GM21619 (cell line): ENCODE measurements at regions not wholly inside any gene's neighbourhood (a gene's known extent, or its start where the extent isn't known, plus 50 kb on each side); places are given as distances from the start of the nearest gene placed in this dataset.

ENCODE experiments used
- ATAC-seq: cut with Tn5 transposase; IDR thresholded peaks from one replicate; pipeline ENCODE4 v1.9.1; 2021; ENCODE audit not compliant: unreplicated experiment

DNA sequence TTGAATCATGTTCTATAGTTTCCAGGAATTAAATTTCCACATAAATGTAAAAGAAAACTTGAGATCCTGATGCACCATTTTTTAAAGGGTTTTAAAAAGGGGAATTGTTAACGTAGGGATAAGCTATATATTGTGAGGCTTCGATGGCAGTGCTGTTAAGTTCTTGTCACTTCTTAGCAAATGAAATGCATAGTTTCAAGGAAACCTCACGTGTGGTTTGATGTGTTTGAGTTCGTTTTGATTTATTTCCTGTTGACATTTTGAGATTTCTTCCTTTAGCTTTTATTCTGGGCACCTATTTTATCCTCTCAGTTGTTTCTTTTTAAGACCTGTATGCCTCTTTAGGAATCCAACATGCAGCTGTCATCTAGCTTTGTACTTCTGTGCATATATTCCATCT is 301.0 kb downstream of the DOCK8 start:
- ATAC-seq = no peak

DNA sequence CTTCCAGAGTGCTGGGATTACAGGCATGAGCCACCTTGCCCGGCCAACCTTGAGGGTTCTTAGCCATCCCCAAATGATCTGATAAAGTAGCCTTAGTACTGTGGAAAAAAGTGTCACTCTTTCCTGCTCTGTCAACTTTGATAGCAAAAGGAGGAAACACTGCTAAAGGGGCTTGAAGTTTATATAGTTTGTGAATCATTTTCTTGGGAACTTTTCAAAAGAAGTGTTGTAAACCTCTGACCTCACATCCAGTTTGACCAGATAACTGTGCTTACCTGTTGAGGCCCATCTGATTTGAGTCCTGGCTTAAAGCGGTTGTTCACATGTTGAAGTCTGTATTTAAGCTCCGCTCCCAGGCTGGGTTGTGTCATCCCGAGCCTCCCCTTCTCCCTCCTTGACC is 303.3 kb downstream of the DOCK8 start:
- ATAC-seq = no peak

DNA sequence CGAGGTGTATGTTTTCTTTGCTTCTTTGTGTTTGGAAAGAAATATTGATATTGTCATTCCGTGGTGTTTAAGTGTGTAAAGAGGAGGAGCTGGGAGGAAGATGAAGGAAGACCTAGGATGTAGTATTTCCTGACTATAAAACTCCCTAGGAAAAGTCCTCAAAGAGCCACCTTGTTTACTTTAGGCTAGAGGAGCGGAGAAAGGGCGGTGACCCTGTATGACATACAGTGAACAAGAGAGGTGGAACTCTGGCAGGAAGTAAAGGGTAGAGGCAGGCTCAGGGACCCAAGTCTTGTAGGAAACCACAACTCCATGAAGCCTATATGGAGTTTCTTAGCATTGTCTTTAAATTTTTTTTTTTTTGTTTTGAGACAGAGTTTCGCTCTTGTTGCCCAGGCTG is 303.9 kb downstream of the DOCK8 start:
- ATAC-seq = no peak

DNA sequence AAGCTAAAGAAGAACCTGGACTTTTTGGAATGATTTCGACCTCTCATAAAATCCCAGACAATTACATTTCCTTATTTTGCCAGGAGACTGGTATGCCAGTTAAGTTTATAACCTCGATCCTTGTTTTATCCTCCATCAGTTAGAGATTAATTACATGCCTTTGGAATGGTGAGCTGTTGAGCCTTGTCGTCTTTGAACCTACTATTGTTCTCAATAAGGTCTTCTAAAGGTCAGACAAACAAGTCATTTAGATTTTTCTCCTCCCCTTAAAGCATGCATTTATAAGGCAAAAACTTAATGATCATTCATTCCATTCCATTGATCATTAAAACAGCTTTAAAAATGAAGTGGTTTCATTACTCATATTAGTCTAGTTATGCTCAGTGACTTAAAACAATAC is 304.9 kb downstream of the DOCK8 start:
- ATAC-seq = no peak

DNA sequence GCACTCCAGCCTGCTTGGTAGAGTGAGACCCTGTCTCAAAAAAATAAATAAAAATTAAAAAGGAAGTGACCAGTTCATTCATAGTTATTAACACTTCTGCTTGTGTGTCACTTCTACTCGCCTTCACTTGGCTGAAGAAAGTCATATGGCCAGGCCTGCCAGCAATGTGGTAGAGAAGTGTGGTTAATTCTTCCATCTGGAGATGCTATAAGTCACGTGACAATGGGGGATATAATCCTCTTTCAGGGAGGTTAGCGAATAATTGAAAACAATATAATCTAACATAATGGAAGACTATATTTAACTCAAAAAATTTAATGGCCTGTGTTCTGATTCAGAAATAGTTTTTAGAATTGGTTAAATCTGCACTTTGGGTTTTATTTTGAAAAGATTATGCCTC is 305.6 kb downstream of the DOCK8 start:
- ATAC-seq = no peak

DNA sequence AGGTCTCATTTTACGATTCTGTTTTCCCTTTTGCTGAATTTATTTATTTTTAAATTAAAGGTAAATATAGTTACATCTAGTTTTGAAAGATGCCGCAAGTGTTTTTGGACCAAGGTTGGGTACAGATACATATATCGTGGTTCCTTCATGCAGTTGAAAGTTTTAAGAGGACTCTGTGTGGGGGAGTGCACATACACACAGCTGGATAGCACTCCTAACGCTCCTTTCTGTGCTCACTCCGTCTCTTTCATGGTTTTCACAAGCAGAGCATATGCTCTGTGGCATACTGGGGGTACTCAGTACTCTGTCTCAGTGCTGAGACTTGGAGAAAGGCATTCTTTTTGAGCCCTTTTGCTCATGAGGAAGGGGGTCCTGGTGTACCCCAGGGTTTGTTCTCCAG is 307.5 kb downstream of the DOCK8 start:
- ATAC-seq = no peak

DNA sequence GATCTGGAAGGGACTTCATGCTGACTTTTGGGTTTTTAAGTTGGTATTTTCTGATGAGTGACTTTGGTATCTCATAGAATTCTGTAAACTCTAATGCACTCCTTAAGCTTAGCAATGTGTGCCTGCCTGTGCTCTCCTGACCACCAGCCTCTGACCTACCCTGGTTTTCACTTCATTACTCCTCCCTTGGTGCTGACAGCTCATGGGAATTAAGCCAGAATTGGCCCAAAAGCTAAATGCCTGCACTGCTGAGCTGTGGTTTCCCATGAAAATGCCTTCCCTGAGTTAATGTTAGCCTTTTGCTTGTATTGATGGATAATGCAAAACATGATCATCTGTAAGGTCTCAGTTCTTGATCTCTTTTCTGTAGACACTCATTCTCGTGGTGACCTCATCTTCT is 308.0 kb downstream of the DOCK8 start:
- no peak for ATAC-seq

DNA sequence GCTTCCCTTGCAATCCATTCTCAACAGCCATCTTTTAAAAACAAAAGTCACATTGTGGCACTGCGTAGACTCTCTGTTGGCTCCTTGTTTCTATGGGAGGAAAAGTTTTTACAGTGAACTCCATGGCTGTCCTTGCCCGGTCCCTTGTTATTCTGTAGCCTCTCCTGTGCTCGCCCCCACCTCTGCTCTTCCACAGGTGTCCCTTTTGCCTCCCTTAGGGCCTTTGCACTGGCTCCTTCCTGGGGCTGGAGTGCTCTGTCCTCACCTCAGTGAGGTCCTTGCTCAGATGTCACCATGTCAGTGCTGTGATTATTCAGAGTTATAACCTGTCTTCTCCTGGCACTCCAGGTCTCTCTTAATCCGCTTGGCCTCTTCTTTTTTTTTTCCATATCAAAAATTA is 308.8 kb downstream of the DOCK8 start:
- ATAC-seq = no peak

DNA sequence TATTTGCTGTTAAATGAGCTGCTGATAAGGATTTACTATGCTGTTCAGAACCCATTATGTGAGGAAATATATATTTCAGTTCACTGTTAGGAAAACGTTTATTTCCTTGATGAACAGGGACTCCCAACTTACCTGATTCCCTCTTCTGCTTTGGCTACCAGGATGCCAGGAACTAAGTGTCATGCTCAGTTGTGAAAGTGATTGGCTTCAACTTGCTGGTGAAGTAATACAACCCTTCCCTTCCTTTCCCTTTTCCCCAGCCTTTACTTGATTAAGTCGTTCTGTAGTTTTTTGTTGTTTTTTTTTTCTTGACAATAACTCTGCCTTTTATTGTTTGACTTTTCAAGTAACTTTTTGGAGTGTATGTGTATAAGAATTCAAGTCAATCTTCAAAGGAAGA is 309.3 kb downstream of the DOCK8 start:
- ATAC-seq = no peak

DNA sequence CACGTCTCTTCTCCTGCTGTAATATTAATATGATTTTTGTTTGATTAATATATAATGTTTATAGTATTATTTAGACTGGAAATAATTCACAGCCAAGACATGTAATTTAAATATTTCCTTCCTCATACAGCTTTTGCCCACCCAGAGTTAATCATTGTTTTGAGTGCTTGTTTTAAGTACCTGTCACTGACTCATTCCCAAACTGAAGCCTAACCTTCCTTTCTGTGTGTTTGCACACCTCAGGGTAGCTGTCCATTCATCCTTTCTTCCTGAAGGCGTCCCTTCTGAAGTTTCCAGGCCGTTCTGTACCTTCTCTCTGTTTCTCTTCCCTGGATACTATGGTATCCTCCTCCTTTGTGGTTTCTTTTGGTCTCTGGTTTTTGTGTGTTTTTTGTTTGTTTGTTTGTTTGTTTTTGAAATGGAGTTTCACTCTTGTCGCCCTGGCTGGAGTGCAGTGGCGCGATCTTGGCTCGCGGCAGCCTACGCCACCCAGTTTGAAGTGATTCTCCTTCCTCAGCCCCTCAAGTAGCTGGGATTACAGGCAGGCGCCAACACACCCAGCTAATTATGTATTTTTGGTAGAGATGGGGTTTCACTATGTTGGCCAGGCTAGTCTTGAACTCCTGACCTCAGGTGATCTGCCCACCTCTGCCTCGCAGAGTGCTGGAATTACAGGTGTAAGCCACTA is 312.4 kb downstream of the DOCK8 start:
- no peak for ATAC-seq

DNA sequence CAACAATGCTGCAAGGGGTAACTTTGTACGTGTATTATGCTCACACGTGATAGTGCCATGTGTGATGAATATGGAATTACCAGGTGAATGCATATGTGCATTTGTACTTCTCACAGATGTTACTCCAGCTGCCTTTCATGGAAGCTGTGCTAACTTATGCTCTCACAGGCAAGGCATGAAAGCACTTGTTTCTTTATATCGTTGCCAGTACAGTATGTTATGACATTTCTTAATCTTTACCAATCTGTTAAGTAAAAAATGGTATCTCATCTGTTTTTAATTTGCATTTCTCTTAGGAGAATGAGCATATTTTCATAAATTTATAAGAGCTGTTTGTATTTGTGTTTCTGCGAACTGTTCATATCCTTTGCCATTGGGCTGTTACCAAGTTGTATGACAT is 311.8 kb upstream of the DMRT1 start:
- no peak for ATAC-seq

DNA sequence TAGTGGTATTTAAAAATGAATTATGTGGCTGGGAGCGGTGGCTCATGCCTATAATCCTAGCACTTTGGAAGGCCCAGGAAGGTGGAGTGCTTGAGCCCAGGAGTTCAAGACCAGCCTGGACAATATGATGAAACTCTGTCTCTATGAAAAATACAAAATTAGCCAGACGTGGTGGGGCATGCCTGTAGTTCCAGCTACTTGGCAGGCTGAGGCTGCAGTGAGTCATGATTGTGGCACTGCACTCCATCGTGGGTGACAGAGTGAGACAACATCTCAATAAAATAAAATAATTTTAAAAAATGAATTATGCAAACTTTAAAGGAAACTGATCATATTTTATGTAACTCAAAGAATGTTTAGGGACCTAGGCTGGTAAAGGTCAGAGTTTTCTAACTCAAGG is 310.8 kb upstream of the DMRT1 start:
- no peak for ATAC-seq

DNA sequence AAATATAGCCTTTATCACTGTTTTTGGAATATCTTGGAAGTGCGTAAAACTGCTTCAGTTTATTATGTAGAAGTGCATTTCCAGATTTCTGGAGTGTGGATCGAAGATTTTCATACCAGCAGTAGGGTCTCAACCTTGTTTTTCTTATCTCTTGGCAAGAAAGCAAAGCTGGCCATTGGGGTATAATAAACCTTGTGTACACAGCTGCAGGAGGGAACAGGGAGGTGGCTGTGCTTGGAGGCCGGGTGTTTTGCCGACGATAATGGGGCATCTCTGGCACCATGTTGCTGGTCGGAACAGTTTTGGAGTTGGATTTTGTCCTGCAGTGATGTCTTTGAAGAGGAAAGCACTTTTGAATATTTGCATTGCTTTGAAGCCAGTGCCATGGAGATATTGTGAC is 308.8 kb upstream of the DMRT1 start:
- ATAC-seq = no peak

DNA sequence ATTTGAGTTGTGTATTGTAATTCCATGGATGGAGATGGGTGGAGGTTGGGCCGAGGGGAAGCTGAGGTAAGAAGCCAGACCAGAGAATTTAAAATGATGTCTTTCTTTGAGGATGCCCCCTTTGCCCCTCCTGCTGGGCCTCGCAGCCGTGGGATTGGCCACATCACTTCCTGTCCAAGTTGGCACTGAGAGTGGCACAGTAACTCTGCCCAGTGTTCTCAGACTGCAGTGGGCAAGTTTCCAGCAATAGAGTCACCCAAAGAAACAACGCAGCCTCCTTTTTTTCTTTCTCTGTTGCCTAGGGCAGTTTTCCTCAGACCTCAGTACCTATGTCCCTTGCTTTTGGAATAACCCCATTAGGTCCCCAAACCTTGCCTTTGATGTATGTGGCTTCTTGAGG is 306.6 kb upstream of the DMRT1 start:
- no peak for ATAC-seq

DNA sequence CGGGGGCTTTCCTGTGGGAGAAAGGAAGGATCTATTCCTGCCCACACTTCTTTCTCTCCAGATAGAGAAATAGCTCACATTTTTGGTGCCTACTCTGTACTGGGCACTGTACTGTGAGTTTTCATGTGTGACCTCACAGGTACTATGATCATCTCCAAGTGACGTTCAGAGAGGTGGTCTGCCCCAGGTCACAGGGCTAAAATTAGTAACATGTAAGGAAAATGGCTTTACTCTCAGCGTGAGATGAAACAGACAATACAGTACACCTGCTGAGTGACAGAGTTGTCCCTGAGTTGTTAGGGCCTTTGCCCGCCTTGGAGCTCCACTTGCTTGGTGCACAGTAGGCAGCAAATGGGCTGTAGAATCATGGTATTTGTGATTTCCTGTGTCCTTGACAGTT is 306.1 kb upstream of the DMRT1 start:
- no peak for ATAC-seq

DNA sequence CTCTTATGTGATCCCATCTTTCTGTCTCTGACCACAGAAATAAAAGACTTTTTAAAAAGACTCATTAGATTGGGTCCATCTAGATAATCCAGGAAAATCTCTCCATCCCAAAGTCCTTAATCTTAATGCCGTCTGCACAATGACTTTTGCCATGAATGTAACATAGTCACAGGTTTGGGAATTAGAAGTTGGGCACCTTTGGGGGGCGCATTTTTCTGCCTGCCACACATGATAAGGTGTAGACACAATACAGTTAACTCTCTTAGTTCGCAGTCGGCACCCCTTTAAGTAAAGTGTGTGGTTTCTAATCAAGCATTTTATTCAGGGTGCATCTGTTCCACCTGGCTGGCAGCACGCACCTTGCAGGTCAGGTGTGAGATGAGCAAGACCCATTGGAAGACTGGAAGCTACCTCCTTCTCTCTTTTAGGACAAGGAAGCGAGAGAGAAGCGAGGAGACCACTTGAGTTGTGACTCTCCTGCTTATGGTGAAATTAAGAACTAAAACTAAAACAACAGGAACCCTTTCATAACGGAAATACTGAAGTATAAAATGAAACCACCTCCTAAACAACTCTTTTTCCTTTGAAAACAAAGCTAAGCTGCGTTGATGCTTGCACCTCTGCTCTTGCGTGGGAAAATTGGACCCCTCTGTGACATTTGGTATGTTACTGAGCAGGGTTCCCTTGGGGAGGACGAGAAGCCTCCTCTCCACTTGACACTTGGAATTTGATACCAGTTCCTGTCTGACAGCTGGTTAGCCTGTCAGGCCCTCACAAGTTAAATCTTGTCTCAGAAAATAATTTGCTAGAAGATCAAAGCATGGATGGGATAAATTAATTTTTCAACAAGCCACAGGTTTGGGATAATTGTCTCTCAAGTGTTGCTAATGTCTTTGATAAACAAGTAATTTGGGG is 304.6 kb upstream of the DMRT1 start:
- no peak for ATAC-seq

DNA sequence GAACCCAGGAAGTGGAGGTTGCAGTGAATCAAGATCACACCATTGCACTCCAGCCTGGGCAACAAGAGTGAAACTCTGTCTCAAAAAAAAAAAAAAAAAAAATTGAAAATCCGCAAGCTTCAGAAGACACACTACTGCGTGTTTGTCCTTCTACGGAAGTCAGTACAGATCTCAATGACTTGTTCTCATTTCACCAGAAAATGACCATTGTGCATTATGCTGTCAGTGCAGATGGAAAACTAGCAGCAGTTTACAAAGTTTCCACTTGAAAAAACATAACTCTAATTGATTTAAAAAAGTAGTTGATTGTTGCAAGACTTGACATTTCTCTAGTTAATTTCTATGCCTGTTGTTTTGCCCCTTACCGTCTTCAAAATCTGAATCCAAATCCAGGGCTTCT is 298.0 kb upstream of the DMRT1 start:
- ATAC-seq = no peak

DNA sequence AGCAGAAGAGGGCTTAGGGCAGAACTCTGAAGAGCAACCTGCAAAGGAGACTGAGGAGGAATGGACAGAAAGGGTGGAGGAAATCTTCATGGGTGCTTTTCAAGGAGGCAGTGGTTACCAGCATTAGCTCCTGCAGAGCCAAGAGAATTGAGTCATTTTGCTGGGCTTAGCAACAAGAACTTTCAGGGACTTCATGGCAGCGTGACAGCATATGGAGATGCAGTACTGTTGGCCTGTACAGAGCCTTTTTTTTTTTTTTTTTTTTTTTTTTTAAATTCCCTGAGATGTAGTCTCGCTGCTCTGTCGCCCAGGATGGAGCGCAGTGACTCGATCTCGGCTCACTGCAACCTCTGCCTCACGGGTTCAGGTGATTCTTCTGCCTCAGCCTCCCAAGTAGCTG is 296.0 kb upstream of the DMRT1 start:
- ATAC-seq = no peak

DNA sequence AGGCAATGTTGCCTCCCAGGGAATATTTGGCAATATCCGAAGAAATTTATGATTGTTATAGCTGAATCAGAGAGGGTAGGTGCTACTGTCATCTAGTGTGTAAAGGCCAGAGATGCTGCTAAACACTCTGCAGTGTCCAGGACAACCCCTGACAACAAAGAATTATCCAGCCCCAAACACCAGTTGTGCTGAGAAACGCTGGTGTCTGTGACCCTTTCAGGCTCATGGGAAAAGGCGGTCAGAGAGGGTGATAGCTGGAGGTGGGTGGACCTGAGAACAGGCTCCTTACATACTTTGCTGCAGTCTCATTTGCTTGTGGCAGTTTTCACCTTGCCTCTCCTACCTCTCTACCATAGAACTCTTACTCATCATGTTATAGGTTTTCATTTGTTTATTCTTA is 295.3 kb upstream of the DMRT1 start:
- ATAC-seq = no peak

DNA sequence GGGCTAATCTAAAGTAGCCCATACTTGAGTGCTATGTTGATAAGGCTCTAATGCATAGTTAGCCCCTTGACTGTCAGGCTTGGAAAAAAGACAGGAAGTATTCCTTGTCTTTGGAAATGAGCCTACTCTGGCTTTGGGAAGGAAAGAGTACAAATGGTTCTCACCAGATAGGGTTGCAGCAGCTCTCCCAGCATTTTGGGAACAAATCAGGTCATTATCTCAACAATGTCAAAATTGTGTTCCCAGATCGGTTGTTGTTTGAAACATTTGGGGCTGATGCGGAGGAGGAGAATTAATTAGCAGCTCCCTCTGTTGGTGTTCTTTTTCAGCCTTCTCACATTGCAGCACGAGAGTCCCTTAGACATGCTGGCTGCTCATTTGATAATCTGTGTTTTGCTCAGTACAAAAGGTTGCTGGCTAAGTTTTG is 294.7 kb upstream of the DMRT1 start:
- no peak for ATAC-seq

DNA sequence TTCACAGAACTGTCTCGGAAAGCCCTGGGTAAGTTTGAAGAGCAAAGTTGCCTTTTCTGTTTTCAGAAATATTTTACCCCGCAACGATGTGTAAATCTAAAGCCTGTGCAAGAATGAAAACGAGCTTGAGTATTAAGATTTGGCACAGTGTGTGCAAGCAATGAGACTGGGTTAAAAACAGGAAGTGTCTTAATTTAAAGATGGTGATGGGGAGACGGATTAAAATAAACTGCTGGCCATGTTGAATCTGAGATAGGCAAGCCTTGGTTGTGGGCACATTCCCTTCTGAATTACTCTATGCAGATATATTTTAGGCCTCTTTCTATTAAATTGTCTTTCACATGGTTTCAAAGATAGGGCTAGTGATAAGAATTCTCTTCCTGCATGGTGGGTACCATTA is 294.2 kb upstream of the DMRT1 start:
- no peak for ATAC-seq

DNA sequence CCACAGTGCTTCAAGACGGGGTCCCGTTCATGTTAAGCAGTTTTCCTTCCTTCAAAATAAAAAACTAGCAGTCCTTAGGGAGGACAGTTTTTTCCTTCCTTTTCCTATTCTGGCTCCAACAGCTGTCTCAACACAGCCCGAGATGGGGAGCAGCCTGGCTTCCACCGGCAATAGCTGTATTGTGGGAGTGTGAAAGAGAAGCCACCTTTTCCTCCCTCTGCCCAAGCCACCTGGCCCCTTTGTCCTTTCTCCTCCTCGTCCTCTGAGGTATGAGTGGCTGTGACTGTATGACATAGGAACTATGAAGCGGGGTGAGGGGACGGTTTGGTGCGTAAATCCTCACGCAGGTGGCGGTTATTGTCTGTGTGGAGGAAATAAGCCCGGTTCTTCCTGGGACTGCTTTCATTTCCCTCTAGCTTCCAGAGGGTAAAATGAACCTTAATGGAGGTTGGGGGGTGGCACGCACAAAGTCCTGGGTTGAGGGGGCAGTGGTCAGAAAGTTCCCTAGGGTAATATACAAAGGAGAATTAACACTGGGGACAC is 292.0 kb upstream of the DMRT1 start:
- ATAC-seq = no peak
